Testis (tissue), 2 donors: ENCODE measurements at regions not wholly inside any gene's neighbourhood (a gene's known extent, or its start where the extent isn't known, plus 50 kb on each side); places are given as distances from the start of the nearest gene placed in this dataset.
"Not testable (repeated sequence)": the region's sequence is repeated elsewhere in the genome, so short reads cannot be mapped to it uniquely, and the experiment has no call there.

Experiments used
- DNase-seq: peaks from one replicate; pipeline ENCODE4 v3.0.0-alpha.2; 2019
- H3K27ac ChIP-seq, 2 donors: fragments of 200-600 bp; sonication (generic); one replicate each; pipeline ENCODE4 v1.5.1; 2019
- H3K27me3 ChIP-seq: fragments of 200-600 bp; sonication (generic); one replicate; pipeline ENCODE4 v1.5.1; 2019
- H3K36me3 ChIP-seq: fragments of 200-600 bp; sonication (generic); one replicate; pipeline ENCODE4 v1.5.1; 2017; ENCODE audit warnings: low read depth; ENCODE audit errors: missing control alignments
- H3K4me1 ChIP-seq: fragments of 200-600 bp; sonication (generic); one replicate; pipeline ENCODE4 v1.5.1; 2019
- H3K4me3 ChIP-seq, 2 donors: fragments of 200-600 bp; sonication (generic); one replicate each; pipeline ENCODE4 v1.5.1; 2017 to 2019
- H3K9me3 ChIP-seq: fragments of 200-600 bp; sonication (generic); one replicate; pipeline ENCODE4 v1.5.1; 2017
- CTCF ChIP-seq, 3 experiments: fragments of 450-650 bp in 2 of 3; fragments of 200-600 bp in 1 of 3; sonication (generic) in 1 of 3; IDR thresholded peaks; one replicate each; pipeline ENCODE4 v1.5.1; 2016 to 2019; ENCODE audit warnings: antibody characterized with exemption in 3 of 3, mild to moderate bottlenecking in 2 of 3, moderate library complexity in 1 of 3
- POLR2A ChIP-seq: fragments of 450-650 bp; IDR thresholded peaks from one replicate; pipeline ENCODE4 v1.6.1; 2017; ENCODE audit warnings: antibody characterized with exemption, mild to moderate bottlenecking, moderate library complexity
- WGBS, 2 donors: methylation state at CpG; one replicate each; pipeline ENCODE4 v1.1.5; 2018; 5-methylcytosine and 5-hydroxymethylcytosine counted together
- intact Hi-C: fragments of 100-400 bp; cut with DNase I; formaldehyde crosslinking; loops from one replicate; pipeline ENCODE4 v1.15.1; 2023; ENCODE audit warnings: low total_unique reads

GRCh38 chr3:158936530-158937113 is 134.8 kb downstream of the MFSD1 start:
- Histone ChIP-seq H3K4me3 (no peak overlapping the region), H3K27me3 (no peaks in the 10 kb centered on the region), H3K36me3 (no peaks in the 10 kb centered on the region), H3K27ac (no peak overlapping the region), H3K4me1 (no peaks in the 10 kb centered on the region), H3K9me3 (no peaks in the 10 kb centered on the region)
- TF ChIP-seq CTCF (IDR thresholded peaks at IDR 0.05) (no peak), POLR2A (no peak)
- WGBS, 2 donors = 87 to 89% methylated on average over 7 to 12 of the region's 12 CpGs
- DNase-seq = no peak
- intact Hi-C loops = no loop called here

GRCh38 chr3:158950178-158950901 is 148.5 kb downstream of the MFSD1 start:
- Histone ChIP-seq H3K27me3 (no peaks in the 10 kb centered on the region), H3K9me3 (no peaks in the 10 kb centered on the region), H3K4me3 (no peak overlapping the region), H3K4me1 (no peaks in the 10 kb centered on the region), H3K27ac (no peak overlapping the region), H3K36me3 (no peaks in the 10 kb centered on the region)
- intact Hi-C loops = no loop called here
- 88 to 90% methylated on average over 8 of the region's 8 CpGs for WGBS, 2 donors
- DNase-seq = no peak
- no peak for TF ChIP-seq POLR2A
- TF ChIP-seq CTCF (IDR thresholded peaks at IDR 0.05) = no peak

DNA sequence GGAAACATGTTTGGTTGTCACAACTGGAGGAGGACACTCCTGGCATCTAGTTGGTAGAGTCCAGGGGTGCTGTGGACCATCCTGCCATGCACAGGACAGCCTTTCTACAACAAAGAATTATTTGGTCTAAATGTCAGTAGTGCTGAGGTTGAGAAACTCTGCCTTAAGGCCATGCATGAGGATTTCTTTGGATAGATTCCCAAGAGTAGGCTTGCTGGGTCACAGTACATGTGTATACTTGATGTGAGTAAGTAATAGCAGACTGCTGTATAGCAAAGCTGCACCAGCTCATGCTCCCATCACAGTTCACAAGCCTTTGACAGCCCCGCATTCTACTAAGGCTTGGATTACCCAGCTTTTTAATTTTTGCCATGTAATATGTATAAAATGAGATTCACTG is 151.3 kb downstream of the MFSD1 start:
- Histone ChIP-seq H3K4me3 (no peak overlapping the region), H3K9me3 (no peaks in the 10 kb centered on the region), H3K36me3 (no peaks in the 10 kb centered on the region), H3K4me1 (no peaks in the 10 kb centered on the region), H3K27me3 (no peaks in the 10 kb centered on the region), H3K27ac (no peak overlapping the region)
- no peak for DNase-seq
- intact Hi-C loops = no loop called here
- TF ChIP-seq CTCF (IDR thresholded peaks at IDR 0.05) (no peak), POLR2A (no peak)
- whole genome bisulfite sequencing, 2 donors = 38 to 96% methylated on average over 1 of the region's 1 CpG

- intact Hi-C loops = no loop called here
- WGBS, 2 donors = 57 to 65% methylated on average over 2 of the region's 2 CpGs
These were observed 152.6 kb downstream of the MFSD1 start for GRCh38 chr3:158954420-158954819.

DNA sequence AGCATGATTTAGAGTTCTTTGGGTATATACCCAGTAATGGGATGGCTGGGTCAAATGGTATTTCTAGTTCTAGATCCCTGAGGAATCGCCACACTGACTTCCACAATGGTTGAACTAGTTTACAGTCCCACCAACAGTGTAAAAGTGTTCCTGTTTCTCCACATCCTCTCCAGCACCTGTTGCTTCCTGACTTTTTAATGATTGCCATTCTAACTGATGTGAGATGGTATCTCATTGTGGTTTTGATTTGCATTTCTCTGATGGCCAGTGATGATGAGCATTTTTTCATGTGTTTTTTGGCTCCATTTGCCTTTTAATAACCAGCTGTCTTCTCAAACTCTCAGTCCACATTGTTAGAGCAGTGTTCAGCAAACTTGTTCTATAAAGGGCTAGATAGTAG is 155.9 kb downstream of the MFSD1 start:
- no CpG with 5 or more reads among the region's 1 CpG for WGBS, 2 donors
- intact Hi-C loops = not testable (repeated sequence)

More at GRCh38 chr3:158954420-158954819, 152.6 kb downstream of the MFSD1 start:
- no peak for DNase-seq
- Histone ChIP-seq H3K36me3 (no peaks in the 10 kb centered on the region), H3K4me1 (no peaks in the 10 kb centered on the region), H3K4me3 (no peak overlapping the region), H3K27me3 (no peaks in the 10 kb centered on the region), H3K27ac (no peak overlapping the region), H3K9me3 (no peaks in the 10 kb centered on the region)
- no peak for TF ChIP-seq CTCF (IDR thresholded peaks at IDR 0.05)
- no peak for TF ChIP-seq POLR2A

More for the DNA sequence above, 155.9 kb downstream of the MFSD1 start:
- H3K4me3 ChIP-seq, H3K36me3 ChIP-seq, H3K9me3 ChIP-seq, DNase-seq, H3K4me1 ChIP-seq, H3K27me3 ChIP-seq, H3K27ac ChIP-seq: not testable (repeated sequence)
